Body of pancreas (tissue), 4 donors: ENCODE measurements at regions not wholly inside any gene's neighbourhood (a gene's known extent, or its start where the extent isn't known, plus 50 kb on each side); places are given as distances from the start of the nearest gene placed in this dataset.

Experiments used
- ATAC-seq: fragments of 150-250 bp; one replicate; pipeline ENCODE4 v1.9.1; 2016
- DNase-seq, 4 donors: peaks; one replicate each; pipeline ENCODE4 v3.0.0-alpha.2; 2019
- H3K27ac ChIP-seq, 4 donors: fragments of 200-600 bp; sonication (generic); 1 replicate in 3 of 4; 2 replicates in 1 of 4; pipeline versions ENCODE4 v1.5.1 to v1.6.1; 2016 to 2019; ENCODE audit warnings: mild to moderate bottlenecking in 1 of 4, mixed read lengths in 1 of 4, moderate library complexity in 1 of 4
- H3K27me3 ChIP-seq, 2 donors: fragments of 200-600 bp; sonication (generic); one replicate each; pipeline ENCODE4 v1.6.0; 2016; ENCODE audit warnings: mild to moderate bottlenecking in 1 of 2
- H3K36me3 ChIP-seq, 2 donors: fragments of 200-600 bp; sonication (generic); replicated peaks in 1 of 2; 2 replicates each; pipeline ENCODE4 v1.5.1; 2016; ENCODE audit warnings: low read depth in 2 of 2; ENCODE audit not compliant: insufficient read depth in 1 of 2
- H3K4me1 ChIP-seq: fragments of 200-600 bp; sonication (generic); one replicate; pipeline ENCODE4 v1.6.0; 2016
- H3K4me3 ChIP-seq, 2 donors: fragments of 200-600 bp; sonication (generic); 1 replicate in 1 of 2; 2 replicates in 1 of 2; pipeline ENCODE4 v1.5.1; 2016 to 2019
- H3K9me3 ChIP-seq, 3 donors: fragments of 200-600 bp; sonication (generic); 1 replicate in 2 of 3; 2 replicates in 1 of 3; pipeline ENCODE4 v1.5.1; 2016
- POLR2A ChIP-seq, 3 donors: fragments of 450-650 bp; IDR thresholded peaks; one replicate each; pipeline ENCODE4 v1.6.1; 2016; ENCODE audit warnings: antibody characterized with exemption in 3 of 3, mild to moderate bottlenecking in 2 of 3
- WGBS, 2 donors: methylation state at CpG; one replicate each; pipeline ENCODE4 v1.1.5; 2017; 5-methylcytosine and 5-hydroxymethylcytosine counted together
- intact Hi-C: fragments of 100-400 bp; cut with DNase I; formaldehyde crosslinking; loops from one replicate; pipeline ENCODE4 v1.15.1; 2023
- TF ChIP-seq, protein P1 (sequence below), 7 experiments: fragments of 450-650 bp in 4 of 7; fragments of 200-600 bp in 3 of 7; sonication (generic) in 3 of 7; IDR thresholded peaks; one replicate each; pipeline ENCODE4 v1.5.1; 2016 to 2019; ENCODE audit warnings: antibody characterized with exemption in 7 of 7

DNA sequence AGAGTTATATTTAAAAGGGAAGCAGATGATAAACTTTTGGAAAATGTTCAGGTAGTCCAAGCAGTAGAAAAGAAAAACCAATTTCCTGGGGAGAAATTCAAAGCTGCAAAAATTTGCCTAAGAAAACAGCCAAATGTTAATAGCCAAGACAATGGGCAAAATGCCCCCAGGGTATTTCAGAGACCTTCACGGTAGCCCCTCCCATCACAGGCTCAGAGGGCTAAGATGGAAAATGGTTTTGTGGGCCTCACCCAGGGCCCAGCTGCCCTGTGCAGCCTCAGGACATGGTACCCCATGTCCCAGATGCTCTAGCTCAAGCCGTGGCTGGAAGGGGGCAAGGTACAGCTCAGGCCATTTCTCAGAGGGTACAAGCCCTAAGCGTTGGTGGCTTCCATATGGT is 391.0 kb downstream of the ZIC4 start:
- 65 to 93% methylated on average over 3 of the region's 3 CpGs for WGBS, 2 donors
- Histone ChIP-seq H3K27me3 (no peaks in the 10 kb centered on the region), H3K36me3 (no peaks in the 10 kb centered on the region), H3K27ac (no peak overlapping the region), H3K4me1 (no peaks in the 10 kb centered on the region), H3K4me3 (no peak overlapping the region), H3K9me3 (no peaks in the 10 kb centered on the region)
- intact Hi-C loops = loop anchor here (10.0 kb wide), 1 partner anchor 279 kb away; no protein-coding TSS in a partner anchor
- no peak for DNase-seq
- no peak for TF ChIP-seq POLR2A (IDR thresholded peaks at IDR 0.05)
- ATAC-seq = no peak

DNA sequence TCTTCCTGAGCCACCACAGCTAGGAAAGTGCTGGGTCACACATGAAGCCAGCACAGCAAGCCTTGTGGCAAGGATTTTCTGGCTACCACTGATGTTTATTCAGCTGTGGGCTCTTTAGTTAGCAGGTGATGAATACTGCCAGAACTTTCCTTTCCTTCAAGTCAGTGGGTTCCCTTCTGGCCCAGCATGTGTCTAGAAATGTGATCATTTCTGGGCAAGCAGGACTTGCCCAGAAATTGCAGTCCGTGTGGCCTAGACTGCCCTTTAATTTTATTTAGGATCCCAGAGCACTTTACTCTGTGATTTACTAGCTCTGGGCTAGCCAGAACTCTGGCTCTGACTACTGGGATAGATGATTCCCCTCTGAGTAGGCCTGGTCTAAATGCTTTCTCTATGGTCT is 397.5 kb downstream of the ZIC4 start:
- DNase-seq (peak; percentile 34 to 68 (median 64)), ATAC-seq (peak; percentile 92)
- no peak overlapping the region for H3K4me3 ChIP-seq
- no peaks in the 10 kb centered on the region for H3K27me3 ChIP-seq
- TF ChIP-seq POLR2A (IDR thresholded peaks at IDR 0.05) = no peak
- TF ChIP-seq, protein P1, sequence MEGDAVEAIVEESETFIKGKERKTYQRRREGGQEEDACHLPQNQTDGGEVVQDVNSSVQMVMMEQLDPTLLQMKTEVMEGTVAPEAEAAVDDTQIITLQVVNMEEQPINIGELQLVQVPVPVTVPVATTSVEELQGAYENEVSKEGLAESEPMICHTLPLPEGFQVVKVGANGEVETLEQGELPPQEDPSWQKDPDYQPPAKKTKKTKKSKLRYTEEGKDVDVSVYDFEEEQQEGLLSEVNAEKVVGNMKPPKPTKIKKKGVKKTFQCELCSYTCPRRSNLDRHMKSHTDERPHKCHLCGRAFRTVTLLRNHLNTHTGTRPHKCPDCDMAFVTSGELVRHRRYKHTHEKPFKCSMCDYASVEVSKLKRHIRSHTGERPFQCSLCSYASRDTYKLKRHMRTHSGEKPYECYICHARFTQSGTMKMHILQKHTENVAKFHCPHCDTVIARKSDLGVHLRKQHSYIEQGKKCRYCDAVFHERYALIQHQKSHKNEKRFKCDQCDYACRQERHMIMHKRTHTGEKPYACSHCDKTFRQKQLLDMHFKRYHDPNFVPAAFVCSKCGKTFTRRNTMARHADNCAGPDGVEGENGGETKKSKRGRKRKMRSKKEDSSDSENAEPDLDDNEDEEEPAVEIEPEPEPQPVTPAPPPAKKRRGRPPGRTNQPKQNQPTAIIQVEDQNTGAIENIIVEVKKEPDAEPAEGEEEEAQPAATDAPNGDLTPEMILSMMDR (IDR thresholded peaks at IDR 0.05) = no peak
- H3K9me3 ChIP-seq = no peaks in the 10 kb centered on the region
- H3K36me3 ChIP-seq = no peaks in the 10 kb centered on the region
- H3K4me1 ChIP-seq = peaks cover 16% of the 10 kb centered on the region
- 29 to 67% methylated on average over 1 of the region's 1 CpG for WGBS, 2 donors
- peak overlapping the region in 2 of 4 donors; percentile 8 to 18 for H3K27ac ChIP-seq
- intact Hi-C loops = no loop called here

DNA sequence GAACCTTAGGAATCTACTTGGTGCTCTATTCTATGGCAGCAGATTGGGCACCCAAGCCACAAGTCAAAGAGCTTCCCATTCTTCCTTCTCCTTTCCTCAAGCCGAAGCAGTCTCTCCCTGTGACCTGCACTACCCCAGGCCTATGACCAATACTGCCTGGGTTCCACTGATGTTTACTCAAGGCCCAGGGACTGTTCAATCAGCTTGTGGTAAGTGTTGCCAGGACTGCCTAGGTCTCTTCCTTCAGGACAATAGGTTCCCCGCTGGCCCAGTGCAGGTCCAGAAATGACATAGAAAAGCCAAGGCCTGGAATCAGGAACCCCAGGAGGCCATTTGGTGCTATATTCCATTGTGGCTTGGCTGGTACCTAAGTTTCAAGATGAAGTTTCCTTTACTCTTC is 397.9 kb downstream of the ZIC4 start:
- intact Hi-C loops = no loop called here
- 86 to 92% methylated on average over 2 of the region's 2 CpGs for WGBS, 2 donors
- Histone ChIP-seq H3K4me3 (no peak overlapping the region), H3K27me3 (no peaks in the 10 kb centered on the region), H3K4me1 (peaks cover 16% of the 10 kb centered on the region), H3K9me3 (no peaks in the 10 kb centered on the region), H3K36me3 (no peaks in the 10 kb centered on the region), H3K27ac (peak overlapping the region in 2 of 4 donors; percentile 16 to 18)
- DNase-seq = no peak
- TF ChIP-seq, protein P1 (IDR thresholded peaks at IDR 0.05) = no peak
- no peak for TF ChIP-seq POLR2A (IDR thresholded peaks at IDR 0.05)
- ATAC-seq = peak; percentile 47

DNA sequence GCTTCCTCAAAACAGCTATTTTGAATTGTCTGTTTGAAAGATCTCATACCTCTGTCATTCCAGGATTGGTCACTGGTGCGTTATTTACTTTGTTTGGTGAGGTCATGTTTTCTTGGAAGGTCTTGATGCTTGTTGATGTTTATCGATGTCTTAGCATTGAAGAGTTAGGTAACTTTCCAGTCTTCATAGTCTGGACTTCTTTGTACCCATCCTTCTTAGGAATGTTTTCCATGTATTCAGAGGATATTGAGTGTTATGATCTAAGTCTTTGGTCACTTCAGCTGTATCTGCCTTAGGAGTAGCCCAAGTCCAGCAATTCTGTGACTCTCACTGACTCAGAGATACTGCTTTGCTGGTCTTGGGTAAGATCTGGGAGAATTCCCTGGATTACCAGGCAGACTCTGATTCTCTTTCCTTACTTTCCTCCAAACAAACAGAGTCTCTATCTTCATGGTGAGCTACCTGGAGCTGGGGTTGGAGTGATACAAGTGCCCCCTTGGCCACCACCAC is 398.6 kb downstream of the ZIC4 start:
- no peaks in the 10 kb centered on the region for H3K36me3 ChIP-seq
- peaks cover 16% of the 10 kb centered on the region for H3K4me1 ChIP-seq
- 86 to 91% methylated on average over 2 of the region's 2 CpGs for WGBS, 2 donors
- H3K27ac ChIP-seq = no peak overlapping the region
- TF ChIP-seq POLR2A (IDR thresholded peaks at IDR 0.05) = no peak
- TF ChIP-seq, protein P1 (IDR thresholded peaks at IDR 0.05) = no peak
- DNase-seq (no peak), ATAC-seq (no peak)
- no peaks in the 10 kb centered on the region for H3K9me3 ChIP-seq
- no peaks in the 10 kb centered on the region for H3K27me3 ChIP-seq
- H3K4me3 ChIP-seq = no peak overlapping the region
- intact Hi-C loops = no loop called here

DNA sequence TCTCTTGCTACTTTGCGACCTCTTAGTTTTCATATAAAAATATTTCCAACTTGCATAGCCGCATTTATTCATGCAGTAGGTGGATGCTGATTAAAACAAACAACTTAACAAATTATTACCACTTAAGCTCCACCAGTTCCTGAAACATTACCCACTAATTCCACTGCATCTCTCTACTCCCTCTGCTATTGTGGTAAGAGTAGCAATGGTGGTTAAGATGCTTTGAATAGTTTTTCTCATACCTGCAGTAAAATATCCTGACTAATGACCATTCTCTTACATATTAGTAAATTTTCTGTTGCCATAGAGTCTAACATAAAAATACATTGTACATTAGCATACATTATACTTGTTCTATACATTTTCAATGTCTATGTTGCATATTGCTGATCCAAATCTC is 397.6 kb upstream of the PLSCR5 start:
- Histone ChIP-seq H3K27me3 (no peaks in the 10 kb centered on the region), H3K9me3 (no peaks in the 10 kb centered on the region), H3K27ac (no peak overlapping the region), H3K4me3 (no peak overlapping the region), H3K36me3 (no peaks in the 10 kb centered on the region), H3K4me1 (no peaks in the 10 kb centered on the region)
- intact Hi-C loops = no loop called here
- TF ChIP-seq, protein P1 (IDR thresholded peaks at IDR 0.05) = no peak
- no peak for TF ChIP-seq POLR2A (IDR thresholded peaks at IDR 0.05)
- 88 to 90% methylated on average over 2 of the region's 2 CpGs for WGBS, 2 donors
- no peak for DNase-seq
- no peak for ATAC-seq
